HG03432 (cell line): ENCODE measurements at regions not wholly inside any gene's neighbourhood (a gene's known extent, or its start where the extent isn't known, plus 50 kb on each side); places are given as distances from the start of the nearest gene placed in this dataset.

ENCODE experiments used
- ATAC-seq: cut with Tn5 transposase; IDR thresholded peaks from one replicate; pipeline ENCODE4 v1.9.1; 2021; ENCODE audit warnings: mild to moderate bottlenecking, moderate library complexity; ENCODE audit not compliant: unreplicated experiment

DNA sequence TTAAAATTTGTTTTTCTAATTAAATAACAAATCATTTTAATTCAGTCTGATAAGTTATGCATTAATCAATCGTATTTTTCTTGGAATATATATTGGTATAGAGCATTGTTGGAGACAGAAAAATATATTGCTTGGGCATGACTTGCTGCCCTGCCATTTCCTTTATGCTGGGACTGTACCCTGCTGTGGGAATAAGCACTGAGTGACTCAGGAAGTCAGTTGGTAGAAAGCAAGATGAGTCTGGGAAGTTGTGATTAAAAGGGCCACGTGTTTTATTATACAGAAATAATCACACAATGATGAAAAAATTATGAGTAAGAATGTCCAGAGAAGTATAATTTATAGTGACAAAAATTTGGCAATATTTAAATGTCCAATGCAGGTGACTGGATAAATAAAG, 139.5 kb downstream of the KIF18A start:
- ATAC-seq, result no peak

DNA sequence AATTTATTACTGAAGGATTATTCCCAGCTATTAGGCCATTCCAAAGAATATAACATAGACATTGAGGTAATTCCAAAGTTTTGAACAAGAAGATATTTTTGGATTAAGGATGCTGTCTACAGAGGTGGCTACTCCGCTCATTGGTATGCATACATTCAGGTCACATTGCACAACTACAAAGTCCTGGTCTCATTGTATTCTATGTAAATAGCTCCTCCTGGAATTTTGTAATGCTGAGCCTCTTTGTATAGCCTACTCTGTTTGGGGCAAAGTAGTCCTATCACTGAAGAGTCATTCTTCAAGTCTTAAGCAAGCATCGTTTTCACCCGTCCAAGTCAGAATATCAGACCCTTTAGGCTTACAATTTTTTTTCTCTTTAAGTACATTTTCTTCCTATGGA, 142.4 kb downstream of the KIF18A start:
- ATAC-seq, result no peak

DNA sequence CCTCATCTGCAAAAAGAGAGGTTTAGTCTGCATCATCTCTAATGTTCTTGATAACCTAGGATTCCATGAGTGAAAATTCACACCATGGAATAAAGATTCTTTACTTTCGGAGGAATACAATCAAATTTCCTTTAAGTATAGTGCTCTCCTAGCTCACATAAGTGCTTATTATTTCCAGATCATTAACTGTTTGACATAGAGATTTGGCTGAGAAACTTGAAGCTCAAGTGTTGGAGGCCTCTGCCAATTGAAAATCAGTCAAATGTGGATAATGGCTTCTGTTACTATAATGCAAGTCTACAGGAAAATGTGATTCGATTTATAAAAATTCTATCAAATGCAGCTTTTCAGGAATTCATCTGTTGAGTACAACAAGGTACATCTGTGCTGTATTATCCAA, 144.6 kb downstream of the KIF18A start:
- no peak for ATAC-seq

DNA sequence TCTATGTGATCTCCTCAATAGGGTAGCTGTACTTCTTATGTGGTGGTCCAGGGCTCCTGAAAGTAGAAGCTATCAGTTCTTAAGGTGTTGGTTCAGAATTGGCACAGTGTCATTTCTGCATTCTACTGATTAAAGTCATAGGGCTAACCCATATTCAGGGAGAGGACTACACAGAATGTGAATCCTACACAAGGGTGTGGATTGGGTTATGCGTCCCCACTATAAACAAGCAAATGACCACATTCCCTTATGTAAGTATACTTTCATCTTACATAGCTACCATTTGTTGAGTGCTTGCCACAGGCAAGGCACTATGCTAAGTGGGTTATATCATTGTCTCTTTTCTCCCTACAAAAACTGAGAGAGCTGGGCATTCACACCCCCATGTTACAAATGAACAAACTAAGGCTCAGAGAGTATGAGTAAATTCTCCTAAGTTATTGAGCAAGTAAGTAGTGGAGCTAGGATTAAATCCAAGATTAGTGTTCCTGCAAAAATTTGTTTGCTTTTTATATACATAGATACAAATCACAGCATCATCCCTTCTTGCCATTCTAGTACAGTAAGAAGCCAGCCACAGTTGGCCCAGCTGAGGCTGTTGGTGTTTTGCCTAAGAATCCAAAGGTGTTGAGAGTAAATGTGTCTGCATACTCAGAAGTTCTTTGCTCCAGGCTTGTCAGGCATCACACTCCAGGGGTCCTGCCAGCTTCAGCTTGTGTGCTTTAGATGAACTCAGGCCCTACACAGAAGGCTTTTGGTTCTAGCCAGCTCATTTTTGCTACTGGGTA, 157.8 kb downstream of the KIF18A start:
- ATAC-seq, result no peak

DNA sequence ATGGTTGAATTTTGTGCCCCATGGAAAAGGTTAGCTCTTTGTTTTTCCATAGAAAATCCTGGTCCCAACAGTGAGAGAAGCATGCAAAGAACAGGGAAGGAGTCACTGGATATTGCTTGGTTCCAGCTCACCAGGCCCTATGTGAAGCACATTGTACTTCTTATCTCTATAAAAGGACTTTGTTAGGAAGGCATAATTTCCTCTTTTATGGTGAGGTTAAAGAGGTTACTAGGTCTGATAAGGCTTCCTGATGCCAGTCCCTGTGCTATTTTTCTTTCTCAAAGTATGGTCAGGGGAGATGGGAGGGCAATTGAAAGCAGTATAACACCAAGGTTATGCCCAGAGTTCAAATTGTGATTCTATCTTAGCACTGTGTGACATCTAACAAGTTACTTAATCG, 162.6 kb downstream of the KIF18A start:
- no peak for ATAC-seq

DNA sequence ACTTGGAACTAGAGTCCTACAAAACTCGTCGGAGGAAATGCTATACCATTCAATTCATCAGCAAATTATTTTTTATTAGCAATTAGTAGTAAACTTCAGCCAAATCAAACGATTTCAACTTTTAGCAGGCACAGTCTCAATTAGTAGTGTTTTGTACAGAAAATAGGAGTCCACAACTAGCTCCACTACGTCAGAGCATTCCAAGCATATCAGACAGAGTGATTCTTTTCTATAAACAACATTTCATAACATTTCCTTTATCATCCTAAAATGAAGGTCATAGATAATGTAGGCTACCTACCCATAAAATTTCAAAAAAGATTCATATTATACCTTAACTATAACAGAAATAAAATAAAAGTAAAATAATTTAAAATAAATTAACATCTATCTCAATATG, 169.9 kb downstream of the KIF18A start:
- no peak for ATAC-seq

DNA sequence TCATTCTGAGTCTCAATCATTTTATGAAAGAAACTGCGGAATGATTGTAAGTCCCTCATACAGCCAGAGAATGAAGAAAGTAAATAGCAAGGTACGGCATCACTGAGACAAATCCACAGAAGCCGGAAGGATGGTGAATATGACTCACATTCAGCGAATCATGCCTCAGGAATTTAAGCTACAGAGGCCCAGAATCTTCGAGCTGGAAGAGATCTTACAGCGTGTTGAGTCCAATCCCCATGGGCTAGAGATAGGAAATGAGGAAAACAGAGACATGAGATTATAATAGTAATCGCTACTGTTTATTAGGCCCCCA, 173.2 kb downstream of the KIF18A start:
- no peak for ATAC-seq

DNA sequence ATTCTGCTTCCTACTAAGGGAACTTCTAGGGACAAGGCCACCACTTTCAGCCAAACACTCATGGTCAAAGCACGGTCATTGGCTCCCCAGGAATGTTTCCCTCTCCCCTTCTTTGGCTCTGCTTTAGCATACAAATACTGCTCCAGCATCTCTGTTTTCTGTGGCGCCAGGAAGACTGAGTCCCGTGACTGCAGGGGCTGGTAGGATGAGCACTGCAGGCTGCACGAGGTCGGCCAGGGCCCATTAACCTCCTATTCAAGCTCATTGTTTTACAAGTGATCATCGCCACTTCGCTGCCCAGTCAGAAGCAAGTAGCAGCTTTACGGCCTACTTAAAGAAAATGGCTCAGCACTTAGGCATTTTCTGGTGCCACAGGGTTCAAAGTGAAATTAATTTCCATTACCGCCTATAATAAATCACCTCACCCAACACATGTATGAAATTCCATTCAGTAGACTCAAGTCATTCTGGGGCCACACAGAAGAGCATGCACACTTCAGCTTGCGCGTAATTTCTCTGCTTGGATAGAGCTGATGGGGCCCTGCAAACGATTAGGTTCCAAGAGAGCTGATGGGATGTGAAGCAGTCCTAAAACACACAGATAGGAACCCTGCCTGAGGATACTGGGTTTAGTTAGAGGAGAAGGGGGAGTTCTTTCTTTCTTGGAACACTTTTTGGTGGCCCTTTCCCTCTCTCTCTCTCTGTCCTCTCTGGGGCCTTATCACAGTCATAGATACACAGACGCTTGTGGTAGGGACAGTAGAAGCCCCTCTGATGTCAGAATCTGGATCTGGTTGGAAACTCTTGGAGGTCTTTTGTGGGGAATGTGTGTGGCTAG, 173.7 kb downstream of the KIF18A start:
- no peak for ATAC-seq

DNA sequence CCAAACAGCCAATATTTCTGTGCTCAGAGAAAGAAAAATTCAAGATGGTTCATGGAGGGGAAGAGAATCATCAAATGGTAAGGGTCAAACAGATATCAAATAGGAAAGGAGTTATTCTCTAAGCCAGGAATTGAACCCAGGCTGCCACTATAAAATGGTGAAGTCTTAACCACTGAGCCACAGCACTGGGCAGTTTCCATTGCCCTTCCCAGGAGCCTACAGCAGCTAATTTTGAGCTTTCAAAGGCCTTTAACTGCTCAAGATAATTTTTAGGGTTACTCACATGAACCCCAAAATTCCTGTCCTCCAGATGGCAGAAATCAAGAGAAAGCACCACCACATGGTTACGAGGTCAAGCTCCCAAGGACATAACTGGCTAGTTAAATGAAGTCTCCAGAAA, 176.2 kb downstream of the KIF18A start:
- no peak for ATAC-seq

DNA sequence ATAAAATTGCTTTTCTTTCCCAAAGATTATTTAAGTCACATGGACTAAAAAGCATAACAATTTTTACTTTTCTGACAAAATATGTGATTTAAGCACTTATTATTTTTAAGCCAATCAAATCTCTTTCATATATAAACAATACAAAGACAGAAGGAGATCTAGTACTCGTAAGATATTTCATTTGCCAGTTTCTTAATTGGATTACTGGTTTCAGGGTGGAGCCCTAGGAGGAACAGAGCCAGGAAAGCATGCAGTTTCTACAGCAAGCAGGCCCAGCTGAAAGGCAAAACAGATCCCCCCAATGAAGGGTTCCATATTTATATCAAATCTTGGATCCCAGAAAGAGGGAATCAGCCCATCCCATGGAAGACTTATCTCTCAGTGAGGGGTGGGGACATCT, 177.0 kb downstream of the KIF18A start:
- ATAC-seq, result no peak

DNA sequence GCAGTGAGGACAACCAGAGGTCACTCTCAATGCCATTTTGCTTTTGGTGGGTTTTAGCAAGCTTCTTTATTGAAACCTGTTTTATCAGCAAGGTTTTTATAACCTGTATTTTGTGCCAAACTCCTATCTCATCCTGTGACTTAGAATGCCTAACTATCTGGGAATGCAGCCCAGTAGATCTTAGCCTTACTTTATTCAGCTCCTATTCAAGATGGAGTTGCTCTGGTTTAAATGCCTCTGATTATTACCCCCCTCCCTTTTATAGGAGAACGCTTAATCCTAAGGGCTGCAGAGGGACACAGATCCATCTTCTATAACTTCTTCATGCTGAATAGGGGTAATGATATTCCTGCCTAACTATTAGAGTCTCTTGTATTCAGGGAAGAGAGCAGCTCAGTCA, 179.1 kb downstream of the KIF18A start:
- no peak for ATAC-seq

DNA sequence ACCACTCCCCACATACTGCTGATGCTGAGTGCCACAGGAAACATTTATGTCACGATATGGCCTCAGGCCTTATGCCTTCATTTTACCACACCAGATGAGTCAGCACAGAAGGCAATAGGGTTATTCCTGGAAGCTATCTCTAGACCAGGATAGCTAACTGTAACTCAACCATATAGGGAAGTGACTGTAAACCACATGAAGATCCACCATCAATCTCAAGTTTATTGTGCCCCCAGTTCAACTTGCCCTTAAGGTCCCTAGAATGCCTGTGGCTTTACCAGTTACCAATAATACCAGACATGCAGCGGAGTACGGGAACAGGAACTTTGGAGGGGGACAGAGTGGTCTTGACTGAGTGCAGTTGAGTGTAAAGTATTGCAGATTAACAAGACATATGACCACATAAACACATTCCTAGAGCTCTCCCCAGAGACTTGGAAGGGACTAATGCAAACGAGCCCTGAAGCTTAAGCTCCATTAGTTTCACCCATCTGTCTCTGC, 180.9 kb downstream of the KIF18A start:
- ATAC-seq, result no peak

DNA sequence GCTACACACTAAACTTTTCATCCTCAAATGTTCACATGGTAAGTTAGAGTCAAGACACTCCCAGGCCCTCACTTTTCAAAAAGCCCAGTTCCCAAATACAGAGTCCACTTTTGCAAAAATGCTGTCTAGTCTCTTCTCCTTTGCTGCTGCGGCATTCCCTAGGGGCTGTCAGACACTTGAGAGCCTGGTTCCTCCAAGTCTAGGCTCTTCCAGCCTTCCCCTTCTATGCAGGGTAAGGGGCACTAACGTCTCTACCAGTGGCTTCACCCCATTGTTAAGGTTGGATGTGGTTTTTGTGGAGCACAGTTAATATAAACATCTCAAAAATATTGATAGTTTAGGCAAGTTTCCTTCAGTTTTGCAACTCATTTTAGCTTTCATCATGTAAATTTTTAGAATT, 181.5 kb downstream of the KIF18A start:
- no peak for ATAC-seq

DNA sequence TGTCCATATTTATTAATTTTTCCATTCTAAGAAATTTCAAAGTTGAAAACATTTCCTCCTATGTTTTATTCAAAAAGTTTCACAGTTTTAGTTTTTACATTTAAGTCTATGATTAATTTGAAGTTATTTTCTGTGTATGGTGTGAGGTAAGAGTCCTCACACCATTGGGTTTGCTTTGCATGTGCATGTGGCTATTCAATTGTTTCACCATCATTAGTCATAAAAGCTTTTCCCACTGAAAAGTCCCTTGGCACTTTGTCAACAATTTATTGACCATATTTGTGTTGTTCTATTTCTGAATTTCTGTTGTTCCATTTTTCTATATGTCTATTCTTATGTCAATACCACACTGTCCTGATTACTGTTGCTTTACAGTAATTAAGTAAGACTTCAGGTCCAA, 186.5 kb downstream of the KIF18A start:
- no peak for ATAC-seq

DNA sequence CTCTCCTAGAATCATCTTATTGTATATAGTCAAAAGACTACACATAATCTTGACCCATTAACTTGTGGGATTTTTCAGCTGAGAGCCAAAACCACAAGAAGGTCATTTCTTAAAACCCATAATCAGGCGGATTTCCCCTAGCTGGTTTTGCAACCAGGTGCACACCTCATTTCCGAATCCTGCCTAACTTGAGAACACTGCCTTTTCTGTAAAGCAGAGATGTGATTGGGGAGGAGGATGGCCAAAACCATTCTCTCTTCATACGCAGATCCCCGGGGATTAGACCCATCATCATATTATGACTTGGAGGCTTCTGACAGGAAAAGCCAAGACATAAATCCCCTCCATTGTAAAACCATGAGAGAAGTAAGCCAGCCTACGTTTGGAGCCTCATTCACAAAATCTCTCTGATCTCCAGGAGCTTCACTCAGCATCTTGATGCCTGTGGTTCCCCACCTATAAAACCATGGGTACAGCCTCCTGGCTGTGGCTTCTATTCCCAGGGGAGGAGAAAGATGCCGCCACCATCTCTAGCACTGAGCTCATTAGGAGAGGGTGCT, 191.3 kb downstream of the KIF18A start:
- peak; percentile 93 for ATAC-seq

DNA sequence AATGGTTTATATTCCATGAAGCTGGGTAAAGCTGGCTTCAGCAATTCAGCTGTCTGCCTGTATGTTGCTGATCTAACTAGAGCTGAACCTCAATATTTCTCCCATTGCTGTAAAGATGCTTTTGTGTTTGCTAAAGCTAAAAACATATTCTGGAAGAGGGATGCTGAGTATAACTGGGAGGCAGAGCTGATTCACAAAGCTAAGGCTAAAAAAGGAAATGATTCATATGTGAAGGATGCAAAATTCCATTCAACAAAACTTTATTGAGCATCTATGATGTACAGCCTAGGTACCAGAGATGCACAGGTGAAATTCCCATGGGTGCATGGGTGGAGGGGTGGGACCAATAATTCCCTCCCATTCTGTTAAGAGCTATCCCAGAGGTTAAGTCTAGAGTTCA, 193.9 kb downstream of the KIF18A start:
- ATAC-seq, result no peak

DNA sequence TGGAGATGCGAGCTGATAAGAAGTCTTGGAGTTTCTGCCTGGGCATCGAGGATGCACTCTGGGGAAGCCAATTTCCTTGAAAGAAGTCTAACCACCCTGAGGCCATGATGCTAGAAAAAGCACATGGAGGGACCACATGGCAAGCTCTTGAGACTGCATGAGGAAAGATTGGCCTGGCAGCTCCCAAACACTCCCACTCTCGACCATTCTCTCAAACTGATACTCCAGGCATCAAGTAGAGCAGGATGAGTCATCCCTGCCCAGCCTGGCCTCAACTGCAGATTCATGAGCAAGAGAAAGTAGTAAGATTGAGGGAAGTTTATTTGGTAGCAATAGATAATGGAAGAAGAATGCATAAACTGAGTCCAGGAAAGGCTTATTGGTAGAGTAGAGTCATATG, 194.3 kb downstream of the KIF18A start:
- no peak for ATAC-seq

DNA sequence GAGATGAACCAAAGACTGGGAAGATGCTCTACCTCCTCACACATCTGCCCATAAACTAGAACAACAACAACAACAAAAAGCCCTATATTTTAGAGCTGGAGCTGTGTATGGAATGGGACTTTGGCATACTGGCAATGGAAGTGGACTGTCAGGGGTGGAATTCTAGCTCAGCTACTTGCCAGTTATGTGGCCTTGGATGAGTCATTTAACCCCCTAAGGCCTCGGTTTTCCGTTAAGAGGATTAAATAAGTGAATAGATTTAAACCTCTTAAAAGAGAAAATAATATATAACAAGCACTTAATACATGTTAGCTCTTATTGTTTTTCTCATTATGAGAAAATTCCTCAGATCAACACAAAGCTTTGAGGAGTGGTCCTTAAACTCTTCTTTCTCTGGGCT, 195.0 kb downstream of the KIF18A start:
- no peak for ATAC-seq

DNA sequence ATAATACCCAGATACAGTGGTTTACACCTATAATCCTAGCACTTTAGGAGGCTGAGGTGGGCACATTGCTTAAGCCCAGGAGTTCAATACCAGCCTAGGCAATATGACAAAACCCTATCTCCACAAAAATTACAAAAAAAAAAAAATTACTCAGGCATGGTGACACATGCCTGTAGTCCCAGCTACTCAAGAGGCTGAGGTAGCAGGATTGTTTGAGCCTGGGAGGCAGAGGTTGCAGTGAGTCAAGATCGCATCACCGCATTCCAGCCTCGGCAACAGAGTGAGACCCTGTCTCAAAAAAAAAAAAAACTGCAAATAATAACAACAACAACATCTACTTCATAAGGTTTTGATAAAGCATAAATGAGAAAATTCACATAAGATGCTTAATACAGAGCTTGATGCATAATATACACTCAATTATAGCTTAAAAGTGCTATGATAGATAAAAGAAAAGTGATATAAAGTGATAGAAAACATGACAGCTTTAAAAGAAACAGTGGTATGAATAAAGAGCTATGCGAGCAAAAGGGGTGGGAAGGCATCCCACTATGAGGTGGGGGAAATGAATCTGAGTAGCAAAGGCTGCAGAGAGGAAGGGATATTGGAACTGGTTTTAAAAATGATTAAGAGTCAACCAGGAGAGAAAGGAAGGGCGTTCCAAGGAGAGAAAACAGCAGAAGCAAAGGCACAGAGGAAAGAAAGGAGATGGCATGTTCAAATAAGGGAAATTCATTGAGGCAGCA, 197.6 kb downstream of the KIF18A start:
- ATAC-seq, result no peak

DNA sequence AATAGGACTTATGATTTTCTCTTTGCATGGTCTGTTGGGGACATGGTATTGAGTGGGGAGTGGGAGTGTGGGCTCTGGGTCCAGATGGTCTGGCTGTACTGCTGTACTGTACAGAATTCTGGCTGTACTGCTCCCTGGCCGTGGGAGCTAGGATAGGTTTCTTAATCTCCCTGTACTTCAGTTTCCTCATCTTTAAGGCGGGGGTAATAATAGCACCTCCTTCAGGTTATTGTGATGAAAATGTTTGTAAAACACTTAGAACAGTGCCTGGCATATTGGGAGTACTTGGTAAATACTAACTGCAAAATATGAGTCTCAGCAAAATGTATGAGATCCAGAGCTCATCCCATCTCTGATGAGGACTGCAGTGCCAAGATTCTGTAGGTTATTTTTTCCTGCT, 198.6 kb downstream of the KIF18A start:
- ATAC-seq, result no peak

DNA sequence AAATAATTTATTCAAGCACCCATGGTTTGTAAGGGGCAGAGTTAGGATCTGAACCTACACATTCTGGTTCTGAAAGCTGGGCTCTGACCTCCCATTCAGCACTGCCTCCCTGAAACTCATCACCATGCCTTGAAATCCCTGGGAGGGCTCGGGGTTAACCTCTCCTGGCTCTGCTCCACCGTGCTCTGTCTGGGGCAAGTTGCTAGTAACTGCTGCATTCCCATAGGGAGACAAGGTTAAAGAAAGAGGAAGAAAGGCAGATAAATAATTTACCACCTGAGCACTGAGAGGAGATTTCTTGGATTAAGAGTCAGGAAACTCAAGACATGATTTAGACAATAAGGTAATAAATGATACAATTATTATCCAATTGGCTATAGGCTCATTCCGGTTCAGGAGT, 199.3 kb downstream of the KIF18A start:
- ATAC-seq, result no peak
